Osteocyte (in vitro differentiated cells): ENCODE measurements at regions not wholly inside any gene's neighbourhood (a gene's known extent, or its start where the extent isn't known, plus 50 kb on each side); places are given as distances from the start of the nearest gene placed in this dataset.

Experiments used
- DNase-seq: peaks from one replicate; pipeline ENCODE4 v3.0.0; 2021; ENCODE audit warnings: mixed read lengths; ENCODE audit not compliant: unreplicated experiment; ENCODE audit errors: extremely low spot score
- H3K27ac Mint-ChIP-seq: one replicate; pipeline ENCODE4 v1.8.0; 2021; ENCODE audit warnings: mild to moderate bottlenecking, mixed read lengths; ENCODE audit not compliant: unreplicated experiment
- H3K27me3 Mint-ChIP-seq: one replicate; pipeline ENCODE4 v1.8.0; 2021; ENCODE audit warnings: mixed read lengths; ENCODE audit not compliant: unreplicated experiment
- H3K36me3 Mint-ChIP-seq: one replicate; pipeline ENCODE4 v1.8.0; 2021; ENCODE audit warnings: mixed read lengths; ENCODE audit not compliant: unreplicated experiment
- H3K4me1 Mint-ChIP-seq: one replicate; pipeline ENCODE4 v1.8.0; 2021; ENCODE audit warnings: mixed read lengths; ENCODE audit not compliant: unreplicated experiment
- H3K4me3 Mint-ChIP-seq: one replicate; pipeline ENCODE4 v1.8.0; 2021; ENCODE audit warnings: mild to moderate bottlenecking, moderate library complexity, mixed read lengths; ENCODE audit not compliant: unreplicated experiment
- H3K9me3 Mint-ChIP-seq: one replicate; pipeline ENCODE4 v1.8.0; 2021; ENCODE audit warnings: mixed read lengths; ENCODE audit not compliant: unreplicated experiment
- CTCF ChIP-seq: fragments of 200-600 bp; sonication (generic); IDR thresholded peaks from 2 replicates; pipeline ENCODE4 v1.5.0; 2021; ENCODE audit warnings: antibody characterized with exemption, mild to moderate bottlenecking, moderate library complexity

GRCh38 chr6:56837322-56837894 is 117.5 kb upstream of the BEND6 start:
- peaks cover 55% of the 10 kb centered on the region for H3K4me1 Mint-ChIP-seq
- no peaks in the 10 kb centered on the region for H3K27me3 Mint-ChIP-seq
- H3K9me3 Mint-ChIP-seq = no peaks in the 10 kb centered on the region
- H3K27ac Mint-ChIP-seq = no peak overlapping the region
- H3K4me3 Mint-ChIP-seq = no peak overlapping the region
- DNase-seq = no peak
- no peaks in the 10 kb centered on the region for H3K36me3 Mint-ChIP-seq
- no peak for TF ChIP-seq CTCF

- H3K4me3 Mint-ChIP-seq = no peak overlapping the region
- no peak for DNase-seq
- no peaks in the 10 kb centered on the region for H3K36me3 Mint-ChIP-seq
- H3K9me3 Mint-ChIP-seq = no peaks in the 10 kb centered on the region
- TF ChIP-seq CTCF = no peak
- no peak overlapping the region for H3K27ac Mint-ChIP-seq
- peaks cover 42% of the 10 kb centered on the region for H3K4me1 Mint-ChIP-seq
- no peaks in the 10 kb centered on the region for H3K27me3 Mint-ChIP-seq
These were observed 119.3 kb upstream of the BEND6 start for GRCh38 chr6:56835612-56836011.

GRCh38 chr6:56833873-56834272 is 121.0 kb upstream of the BEND6 start:
- Mint-ChIP-seq H3K27me3 (no peaks in the 10 kb centered on the region), H3K4me3 (no peak overlapping the region), H3K4me1 (peaks cover 29% of the 10 kb centered on the region), H3K36me3 (no peaks in the 10 kb centered on the region), H3K9me3 (no peaks in the 10 kb centered on the region), H3K27ac (no peak overlapping the region)
- no peak for DNase-seq
- no peak for TF ChIP-seq CTCF

- Mint-ChIP-seq H3K27ac (no peak overlapping the region), H3K4me1 (peaks cover 29% of the 10 kb centered on the region)
- DNase-seq = no peak
These were observed 121.6 kb upstream of the BEND6 start for GRCh38 chr6:56833127-56833791.

More at GRCh38 chr6:56833127-56833791, 121.6 kb upstream of the BEND6 start:
- Mint-ChIP-seq H3K9me3 (no peaks in the 10 kb centered on the region), H3K36me3 (no peaks in the 10 kb centered on the region), H3K4me3 (no peak overlapping the region), H3K27me3 (no peaks in the 10 kb centered on the region)
- TF ChIP-seq CTCF = no peak
